NCI-H2029 treated with DMSO at 0.1 percent for 48 hours (cell line): ENCODE measurements at regions not wholly inside any gene's neighbourhood (a gene's known extent, or its start where the extent isn't known, plus 50 kb on each side); places are given as distances from the start of the nearest gene placed in this dataset.

Source experiments
- DNase-seq: peaks from one replicate; lab custom pipeline; 2025; lab: John Stamatoyannopoulos, UW

- DNase-seq, result no peak
Measured at GRCh38 chr1:83027511-83027910, 971.4 kb downstream of the TTLL7 start.

- DNase-seq, result no peak
Measured at GRCh38 chr1:83026745-83027144, 972.2 kb downstream of the TTLL7 start.

- DNase-seq, result no peak
Measured at GRCh38 chr1:83024251-83024767, 974.6 kb downstream of the TTLL7 start.

- DNase-seq, result no peak
Measured at GRCh38 chr1:83023212-83023611, 975.7 kb downstream of the TTLL7 start.

- DNase-seq, result no peak
Measured at GRCh38 chr1:83022206-83022605, 976.7 kb downstream of the TTLL7 start.

GRCh38 chr1:83017701-83018100 is 981.2 kb downstream of the TTLL7 start:
- no peak for DNase-seq

- no peak for DNase-seq
Measured at GRCh38 chr1:83017276-83017675, 981.7 kb downstream of the TTLL7 start.

- DNase-seq, result no peak
Measured at GRCh38 chr1:83016354-83016849, 982.5 kb downstream of the TTLL7 start.

GRCh38 chr1:83015163-83015562 is 983.8 kb downstream of the TTLL7 start:
- DNase-seq, result no peak

GRCh38 chr1:83012950-83013349 is 986.0 kb downstream of the TTLL7 start:
- DNase-seq, result no peak

- DNase-seq, result no peak
Measured at GRCh38 chr1:83011265-83011664, 987.7 kb downstream of the TTLL7 start.

GRCh38 chr1:83006271-83006670 is 992.7 kb downstream of the TTLL7 start:
- no peak for DNase-seq

GRCh38 chr1:83000286-83000685 is 998.6 kb downstream of the TTLL7 start:
- DNase-seq, result no peak

GRCh38 chr1:82995951-82996350 is 1003.0 kb downstream of the TTLL7 start:
- no peak for DNase-seq

GRCh38 chr1:82994616-82995263 is 1004.2 kb downstream of the TTLL7 start:
- no peak for DNase-seq

GRCh38 chr1:82991569-82991968 is 1007.4 kb downstream of the TTLL7 start:
- DNase-seq, result no peak

GRCh38 chr1:82979593-82980236 is 1019.2 kb downstream of the TTLL7 start:
- DNase-seq, result peak; percentile 81

- no peak for DNase-seq
Measured at GRCh38 chr1:82978461-82979324, 1020.2 kb downstream of the TTLL7 start.

GRCh38 chr1:82972841-82973553 is 1025.9 kb downstream of the TTLL7 start:
- no peak for DNase-seq

GRCh38 chr1:82969340-82969739 is 1029.6 kb downstream of the TTLL7 start:
- DNase-seq, result no peak

- DNase-seq, result no peak
Measured at GRCh38 chr1:82962658-82963057, 1036.3 kb downstream of the TTLL7 start.
